NCI-H524 treated with DMSO at 0.1 percent for 48 hours (cell line): ENCODE measurements at regions not wholly inside any gene's neighbourhood (a gene's known extent, or its start where the extent isn't known, plus 50 kb on each side); places are given as distances from the start of the nearest gene placed in this dataset.
"Not testable (repeated sequence)": the region's sequence is repeated elsewhere in the genome, so short reads cannot be mapped to it uniquely, and the experiment has no call there.

Experiments used
- DNase-seq: peaks from one replicate; lab custom pipeline; 2025; lab: John Stamatoyannopoulos, UW

DNA sequence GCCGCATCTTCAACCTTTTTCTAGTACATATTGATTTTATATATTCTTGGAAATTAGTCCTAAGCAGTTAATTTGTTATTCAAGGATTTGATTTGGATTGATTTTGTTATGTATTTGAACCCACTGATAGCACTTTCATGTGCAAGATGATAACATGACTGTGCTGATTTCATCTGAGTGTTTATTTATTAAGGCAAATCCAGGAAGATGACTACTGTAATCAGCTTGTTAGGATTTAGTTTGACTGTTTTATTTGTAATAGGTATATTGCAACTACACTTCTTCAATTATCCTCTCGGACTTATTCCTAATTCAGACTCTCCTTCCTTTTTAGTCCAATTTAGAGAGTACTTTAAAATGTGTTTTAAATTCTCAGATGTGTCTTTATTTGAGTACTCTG is 75.1 kb upstream of the PRKG1 start:
- DNase-seq, result no peak

GRCh38 chr10:51000164-51000563 is 74.1 kb upstream of the PRKG1 start:
- DNase-seq, result no peak

DNA sequence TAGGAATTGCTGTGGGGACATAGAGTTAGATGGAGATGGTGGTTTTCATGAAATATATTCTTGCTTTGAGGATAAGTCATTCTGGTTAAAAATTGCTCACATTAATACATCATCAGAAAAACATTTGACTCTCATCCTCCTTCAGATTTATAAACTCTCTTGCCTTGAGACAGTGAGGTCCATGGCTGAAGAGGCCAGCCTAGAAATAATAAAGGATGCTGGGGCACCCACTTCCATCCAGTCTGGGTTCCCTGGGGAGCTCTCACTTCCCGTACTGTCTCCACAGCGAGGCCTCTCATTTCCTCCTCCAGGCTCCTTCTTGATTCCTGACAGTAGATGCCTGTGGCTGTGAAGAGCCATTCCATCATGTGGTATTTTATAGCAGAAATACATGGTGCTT is 73.3 kb upstream of the PRKG1 start:
- no peak for DNase-seq

GRCh38 chr10:51001587-51001986 is 72.7 kb upstream of the PRKG1 start:
- no peak for DNase-seq

DNA sequence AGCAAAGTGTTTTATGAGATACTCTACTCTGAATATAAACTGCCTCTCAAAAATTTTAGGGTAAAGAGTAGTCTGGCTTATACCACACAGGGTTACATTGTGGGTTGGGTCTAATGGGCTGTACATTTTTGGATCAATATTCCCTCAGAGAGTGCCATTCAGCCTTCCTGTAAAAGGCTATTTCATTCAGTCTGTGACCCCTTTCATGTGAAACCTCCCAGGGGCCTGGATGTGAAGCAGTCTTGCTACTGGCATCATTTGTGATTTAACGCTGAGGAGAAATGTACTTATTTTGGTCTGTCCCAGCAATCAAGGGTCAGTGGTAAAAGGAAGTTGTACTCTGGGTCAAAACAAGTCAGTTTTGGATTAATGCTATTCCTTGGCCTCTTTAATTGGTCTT is 71.8 kb upstream of the PRKG1 start:
- DNase-seq, result no peak

DNA sequence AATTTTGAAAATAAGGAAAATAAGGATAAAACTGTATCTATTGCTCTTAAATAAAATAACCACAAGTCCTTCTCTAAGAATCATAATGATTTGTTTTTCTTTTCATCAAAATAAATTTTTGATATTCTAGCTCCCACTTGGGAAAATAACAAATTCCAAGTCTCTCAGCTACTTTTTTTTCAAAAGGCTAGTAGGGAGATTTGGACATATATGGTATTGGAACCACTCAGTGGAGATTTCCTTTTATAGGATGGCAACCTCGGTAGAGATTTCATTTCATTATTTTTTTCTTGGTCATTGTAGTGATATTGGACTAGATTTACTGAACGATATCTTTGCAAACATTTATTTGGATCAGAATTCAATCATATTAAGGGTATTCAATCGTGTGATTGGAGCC is 69.5 kb upstream of the PRKG1 start:
- no peak for DNase-seq

DNA sequence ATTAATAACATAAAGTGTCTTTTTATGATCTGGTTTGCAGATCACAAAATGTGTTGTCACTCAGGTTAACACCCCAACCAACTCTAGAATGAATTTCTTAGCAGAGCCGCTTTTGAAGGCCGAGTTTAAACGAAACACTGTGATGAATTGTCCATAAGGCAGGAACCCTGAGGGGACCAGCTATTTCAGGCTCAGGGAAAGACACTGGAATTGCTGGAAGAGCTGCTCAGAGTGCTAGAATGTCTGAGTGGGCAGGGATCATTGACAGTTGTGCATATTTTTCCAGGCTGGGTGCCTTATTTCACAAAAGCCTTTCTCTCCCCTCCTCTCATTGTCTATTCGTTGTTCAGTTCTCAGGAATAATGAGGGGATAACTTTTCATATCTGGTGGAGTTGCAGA is 68.7 kb upstream of the PRKG1 start:
- no peak for DNase-seq

- no peak for DNase-seq
These were observed 67.6 kb upstream of the PRKG1 start for GRCh38 chr10:51006686-51007085.

DNA sequence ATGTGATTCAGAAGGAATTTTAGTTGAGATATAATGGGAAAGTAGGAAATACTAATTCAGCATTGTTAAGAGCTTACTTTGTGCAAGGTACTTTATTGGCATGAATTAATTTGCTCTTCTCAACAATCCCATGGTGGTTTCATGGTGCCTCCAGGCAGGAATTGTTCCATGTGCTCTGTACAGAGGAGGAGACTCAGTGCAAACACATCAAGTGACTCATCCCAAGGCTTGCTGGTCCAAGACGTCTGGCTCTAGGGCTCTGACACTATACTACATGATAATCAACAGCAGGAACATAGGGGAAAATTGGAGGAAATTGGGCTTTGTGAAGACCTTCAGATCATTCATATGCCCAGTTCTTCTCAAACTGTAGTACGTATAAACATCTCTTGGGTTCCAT is 66.5 kb upstream of the PRKG1 start:
- no peak for DNase-seq

DNA sequence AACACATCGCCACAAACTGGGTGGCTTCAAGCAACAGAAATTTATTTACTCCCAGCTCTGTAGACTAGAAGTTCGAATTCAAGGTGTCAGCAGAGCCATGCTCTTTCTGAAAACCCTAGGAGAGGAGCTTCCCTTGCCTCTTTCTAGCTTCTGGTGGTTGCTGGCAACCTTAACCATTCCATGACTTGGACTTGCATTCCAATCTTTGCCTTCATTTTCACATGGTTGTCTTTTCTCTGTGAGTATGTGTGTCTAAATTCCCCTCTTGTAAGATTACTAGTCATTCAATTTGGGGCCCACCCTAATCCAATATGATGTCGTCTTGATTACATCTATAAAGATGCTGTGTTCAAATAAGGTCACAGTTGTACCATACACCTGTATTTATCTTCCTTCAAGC is 65.9 kb upstream of the PRKG1 start:
- DNase-seq, result no peak

DNA sequence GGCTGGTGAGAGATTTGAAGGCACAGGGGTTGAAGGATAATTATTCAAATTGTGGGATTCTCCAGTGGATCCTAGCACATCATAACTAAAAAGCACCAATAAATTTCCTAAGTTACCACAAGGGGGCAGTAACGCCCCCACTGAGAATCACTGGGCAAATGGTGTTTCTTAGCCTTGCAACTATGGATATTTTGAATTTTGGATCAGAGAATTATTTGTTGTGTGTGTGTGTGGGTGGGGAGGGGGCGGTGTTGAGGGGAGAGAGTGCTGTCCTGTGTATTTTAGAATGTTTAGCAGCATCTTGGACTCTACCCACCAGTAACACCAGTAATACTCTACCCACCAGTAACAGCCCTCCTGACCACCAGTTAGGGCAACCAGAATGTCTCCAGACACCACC is 63.3 kb upstream of the PRKG1 start:
- DNase-seq, result no peak

- DNase-seq, result no peak
These were observed 62.2 kb upstream of the PRKG1 start for GRCh38 chr10:51012073-51012472.

- DNase-seq, result no peak
These were observed 59.5 kb upstream of the PRKG1 start for GRCh38 chr10:51014680-51015389.

DNA sequence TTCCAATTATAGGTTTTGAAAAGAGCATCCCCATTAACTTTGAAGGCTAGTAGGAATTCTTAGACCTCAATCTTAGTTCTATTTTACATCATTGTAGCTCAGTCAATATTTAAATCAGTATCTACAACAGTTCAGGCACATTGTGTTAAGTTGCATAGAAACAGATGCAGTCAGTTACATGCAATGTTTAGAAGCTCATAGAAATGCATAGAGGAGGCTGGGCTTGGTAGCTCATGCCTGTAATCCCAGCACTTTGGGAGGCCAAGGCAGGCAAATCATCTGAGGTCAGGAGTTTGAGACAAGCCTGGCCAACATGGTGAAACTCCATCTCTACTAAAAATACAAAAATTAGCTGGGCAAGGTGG is 58.9 kb upstream of the PRKG1 start:
- not testable (repeated sequence) for DNase-seq

DNA sequence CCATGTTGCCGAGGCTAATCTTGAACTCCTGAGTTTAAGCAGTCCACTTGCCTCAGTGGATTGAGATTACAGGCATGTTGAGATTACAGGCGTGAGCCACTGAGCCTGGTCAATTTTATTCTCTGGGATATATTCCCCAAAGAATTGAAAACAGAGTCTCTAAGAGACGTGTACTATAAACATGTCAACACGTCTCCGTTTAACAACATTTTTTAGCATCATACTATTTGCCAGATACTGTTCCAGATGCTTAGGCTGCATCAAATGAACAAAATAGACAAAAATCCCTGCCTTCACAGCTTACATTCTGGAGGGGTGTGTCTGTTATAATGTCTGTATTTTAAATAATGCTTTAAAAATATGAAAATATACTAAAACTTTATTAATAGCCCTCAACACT is 54.1 kb upstream of the PRKG1 start:
- DNase-seq, result no peak

- no peak for DNase-seq
These were observed 51.2 kb upstream of the PRKG1 start for GRCh38 chr10:51022933-51023585.

DNA sequence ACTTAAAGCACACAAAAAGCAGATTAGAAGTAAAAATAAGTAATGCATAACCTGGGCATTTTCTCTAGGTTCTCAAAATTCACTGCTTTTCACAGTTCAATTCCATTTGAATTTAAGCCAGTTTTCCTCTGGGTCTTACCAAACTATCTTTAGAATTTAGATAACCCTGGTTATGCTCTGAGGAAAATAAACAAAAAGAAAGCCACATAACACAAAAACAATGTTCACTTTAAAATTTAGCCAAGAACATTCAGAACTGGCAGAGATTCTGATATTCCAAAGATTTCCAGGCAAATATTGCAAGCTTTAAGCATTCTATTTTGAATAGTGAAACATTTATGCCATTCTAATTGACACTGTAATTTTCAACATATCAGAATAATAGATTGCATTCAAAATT is 50.7 kb upstream of the PRKG1 start:
- no peak for DNase-seq
